ENCODE measurements at regions not wholly inside any gene's neighbourhood (a gene's known extent, or its start where the extent isn't known, plus 50 kb on each side); places are given as distances from the start of the nearest gene placed in this dataset.

DNA sequence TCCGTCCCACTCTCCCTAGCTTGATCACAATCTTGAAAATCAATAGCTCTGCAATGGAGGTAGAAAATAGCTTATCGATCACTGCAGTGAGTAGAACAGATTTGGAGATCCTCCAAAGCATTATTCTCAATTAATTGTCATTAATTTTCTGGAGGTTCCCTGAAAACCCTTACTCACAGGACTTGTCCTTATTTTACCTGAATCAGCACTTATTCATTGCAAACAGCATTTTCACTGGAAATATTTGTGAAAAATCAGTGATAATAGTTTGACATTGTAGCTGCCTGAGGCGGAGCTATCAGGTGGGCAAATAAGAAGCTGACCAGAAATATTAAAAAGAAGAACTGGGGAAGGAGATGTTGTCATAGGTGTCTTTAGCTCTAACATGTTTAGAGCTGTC lies 294.6 kb upstream of the ZSWIM2 start:
- no peak for DNase-seq (ENCODE audit: low read depth in 4 of 4, low spot score in 3 of 4)

DNA sequence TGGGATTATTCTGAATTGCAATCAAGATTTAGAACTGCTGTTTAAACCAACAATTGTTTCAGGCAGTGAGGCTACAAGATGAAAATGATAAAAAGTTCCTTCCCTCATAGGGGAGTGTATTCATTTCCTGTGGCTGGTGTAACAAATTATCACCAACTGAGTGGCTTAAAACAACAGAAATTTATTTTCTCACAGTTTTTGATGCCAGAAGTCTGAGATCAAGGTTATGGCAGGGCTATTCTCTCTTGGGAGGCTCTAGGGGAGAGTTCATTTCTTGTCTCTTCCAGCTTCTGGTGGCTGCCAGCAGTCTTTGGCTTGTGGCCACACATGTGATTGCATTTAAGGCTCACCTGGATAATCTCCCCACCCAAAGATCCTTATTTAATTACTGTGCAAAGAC lies 290.5 kb upstream of the ZSWIM2 start:
- DNase-seq (ENCODE audit: low read depth in 4 of 4, low spot score in 3 of 4) = no peak

DNA sequence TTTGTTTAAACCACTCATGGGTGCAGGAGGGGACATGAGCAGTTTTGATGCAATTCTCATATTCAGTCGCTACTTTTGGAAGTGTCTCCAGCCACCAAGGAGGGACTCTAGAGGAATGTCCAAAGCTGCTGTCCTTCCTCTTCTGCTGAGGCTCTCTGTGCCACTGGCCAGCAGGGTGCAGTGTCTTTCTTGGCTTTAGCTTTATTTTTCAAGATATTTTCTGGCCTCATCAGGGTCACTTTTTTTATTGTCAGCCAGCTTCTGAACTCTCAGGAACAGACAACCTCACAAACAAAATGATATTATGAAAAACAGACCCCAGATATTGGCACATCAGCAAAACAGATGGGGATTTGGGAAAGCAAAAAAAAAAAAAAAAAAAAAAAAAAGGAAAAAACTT lies 289.3 kb upstream of the ZSWIM2 start:
- peak in 1 of 4 donors; percentile 16 for DNase-seq (ENCODE audit: low read depth in 4 of 4, low spot score in 3 of 4)

DNA sequence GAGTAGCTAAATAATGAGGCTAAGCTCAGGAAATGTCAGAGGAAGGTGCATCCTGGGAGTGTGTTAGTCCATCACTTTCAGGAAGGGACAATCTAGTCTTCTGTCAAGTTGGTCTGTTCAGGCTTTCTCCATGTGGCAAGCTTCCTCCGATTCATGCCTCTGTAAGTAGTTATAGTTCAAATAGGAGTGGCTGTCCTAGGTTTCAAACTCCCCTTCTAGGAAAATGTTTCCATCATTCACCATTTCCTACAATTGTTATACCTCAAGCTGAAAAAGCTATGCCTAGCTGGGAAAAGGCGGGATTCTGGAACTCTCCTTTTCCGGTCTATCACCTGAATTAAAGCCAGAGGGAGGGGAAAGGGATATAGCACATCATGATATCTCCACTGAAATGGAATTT lies 287.7 kb upstream of the ZSWIM2 start:
- no peak for DNase-seq (ENCODE audit: low read depth in 4 of 4, low spot score in 3 of 4)

- no peak for DNase-seq (ENCODE audit: low read depth in 4 of 4, low spot score in 3 of 4)
Observed at GRCh38 chr2:187134306-187134705, 285.3 kb upstream of the ZSWIM2 start.

GRCh38 chr2:187129868-187130267 lies 280.9 kb upstream of the ZSWIM2 start:
- DNase-seq (ENCODE audit: low read depth in 4 of 4, low spot score in 3 of 4) = no peak

DNA sequence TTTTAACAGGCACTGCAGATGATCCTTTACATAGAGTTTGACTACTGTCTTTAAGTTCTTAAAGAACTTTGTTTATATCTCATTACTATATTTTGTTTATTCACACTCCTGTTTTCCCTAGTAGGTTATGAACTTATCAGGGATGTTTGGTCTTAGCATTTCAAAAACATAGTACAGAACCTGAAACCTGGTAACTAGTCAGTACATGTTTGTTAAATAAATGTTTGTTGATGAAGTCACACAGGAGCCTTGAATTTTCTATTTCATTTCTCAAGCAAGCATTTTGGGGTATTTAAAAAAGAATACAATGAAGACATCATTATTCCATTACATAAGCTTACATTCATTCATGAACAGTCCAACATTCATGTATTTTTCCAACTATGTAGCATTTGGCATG lies 280.3 kb upstream of the ZSWIM2 start:
- no peak for DNase-seq (ENCODE audit: low read depth in 4 of 4, low spot score in 3 of 4)

DNA sequence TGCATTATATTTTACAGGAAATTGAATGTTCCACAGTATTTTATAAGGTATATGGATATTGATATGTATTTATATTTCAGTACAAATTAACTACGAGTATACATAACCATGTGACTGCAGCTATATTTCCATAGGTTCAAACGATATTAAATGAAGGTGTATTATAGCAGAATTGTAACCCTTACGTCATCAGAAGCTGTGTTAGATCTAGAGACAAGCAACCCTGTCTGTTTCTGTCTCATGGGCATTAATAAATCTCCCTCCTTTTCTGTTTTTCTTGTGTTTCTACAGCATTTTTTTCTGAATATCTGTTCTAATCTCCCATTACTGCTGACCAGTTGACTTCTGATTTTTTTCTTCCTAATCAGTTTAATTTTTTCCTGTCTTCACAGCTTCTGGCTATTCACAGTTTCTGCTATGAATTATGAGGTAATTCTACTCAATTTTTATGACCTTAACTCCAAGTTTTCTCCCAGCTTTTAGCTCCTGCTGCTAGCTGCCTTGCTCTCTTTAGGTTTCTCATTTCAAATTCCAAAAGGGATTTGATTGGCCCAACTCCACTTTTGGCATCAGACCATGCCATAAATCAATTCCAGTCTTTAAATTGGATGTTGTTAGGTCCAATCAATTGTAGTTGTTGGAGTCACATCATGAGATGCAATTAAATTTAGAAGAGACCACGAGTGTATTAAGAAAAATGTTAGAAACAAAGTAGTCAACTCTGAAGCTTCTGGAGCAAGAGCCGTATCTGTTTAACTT lies 277.5 kb upstream of the ZSWIM2 start:
- no peak for DNase-seq (ENCODE audit: low read depth in 4 of 4, low spot score in 3 of 4)

- DNase-seq (ENCODE audit: low read depth in 4 of 4, low spot score in 3 of 4) = no peak
Observed at GRCh38 chr2:187125318-187125717, 276.3 kb upstream of the ZSWIM2 start.

GRCh38 chr2:187124529-187124928 lies 275.6 kb upstream of the ZSWIM2 start:
- no peak for DNase-seq (ENCODE audit: low read depth in 4 of 4, low spot score in 3 of 4)

DNA sequence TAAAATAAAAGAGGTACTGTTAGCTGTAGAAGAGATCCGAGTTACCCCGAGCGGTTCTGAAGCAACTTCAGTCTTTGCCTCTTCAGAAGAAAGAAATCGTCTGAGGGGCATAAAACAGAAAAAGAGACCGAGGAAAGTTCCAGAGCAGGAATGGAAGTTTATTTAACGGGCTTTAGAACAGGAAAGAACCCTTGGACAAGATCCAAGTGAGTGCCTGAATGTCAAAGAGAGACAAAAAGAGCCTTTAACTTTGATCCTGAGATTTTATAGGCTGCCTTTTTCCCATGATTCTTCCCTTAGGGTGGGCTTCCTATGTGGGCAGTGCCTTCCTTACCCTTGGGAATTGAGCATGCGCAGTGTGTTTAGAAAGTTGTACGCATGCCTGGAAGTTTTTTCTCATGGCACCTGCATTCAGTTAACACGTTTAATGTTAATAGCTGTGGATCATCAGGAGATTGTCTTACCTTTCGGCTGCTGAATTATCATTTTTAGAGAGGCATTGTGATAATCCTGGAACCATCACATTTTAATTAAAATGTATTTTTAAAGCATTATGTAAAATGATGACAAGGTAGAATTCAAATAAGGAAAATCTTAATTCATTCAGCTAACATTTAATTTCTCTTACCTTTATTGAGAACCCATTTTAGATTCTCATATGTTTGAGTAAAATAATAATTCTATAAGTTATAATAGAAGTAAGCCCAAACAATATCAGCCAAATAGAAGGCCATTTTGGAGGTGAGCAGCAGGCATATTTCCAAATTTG lies 269.5 kb upstream of the ZSWIM2 start:
- DNase-seq (ENCODE audit: low read depth in 4 of 4, low spot score in 3 of 4) = no peak

GRCh38 chr2:187117483-187117882 lies 268.5 kb upstream of the ZSWIM2 start:
- no peak for DNase-seq (ENCODE audit: low read depth in 4 of 4, low spot score in 3 of 4)

- DNase-seq (ENCODE audit: low read depth in 4 of 4, low spot score in 3 of 4) = no peak
Observed at GRCh38 chr2:187115627-187116026, 266.7 kb upstream of the ZSWIM2 start.

DNA sequence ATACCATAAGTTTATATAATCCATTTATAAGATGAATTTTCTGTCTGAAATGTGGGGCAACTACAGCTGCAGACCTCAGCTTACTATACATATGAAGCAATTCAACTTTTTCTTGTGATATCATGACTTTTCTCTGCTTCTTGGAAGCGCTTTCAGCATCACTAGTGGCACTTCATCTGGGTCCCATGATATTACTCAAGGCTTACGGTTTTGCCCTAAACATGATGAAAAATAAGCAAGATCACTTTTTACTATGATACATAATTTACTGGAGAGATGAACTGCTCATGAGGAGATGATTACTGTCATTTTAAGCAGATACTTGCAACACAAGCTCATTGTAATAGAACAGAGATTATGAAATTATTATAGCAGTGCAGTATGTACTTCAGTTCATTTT lies 258.0 kb upstream of the ZSWIM2 start:
- DNase-seq (ENCODE audit: low read depth in 4 of 4, low spot score in 3 of 4) = no peak

DNA sequence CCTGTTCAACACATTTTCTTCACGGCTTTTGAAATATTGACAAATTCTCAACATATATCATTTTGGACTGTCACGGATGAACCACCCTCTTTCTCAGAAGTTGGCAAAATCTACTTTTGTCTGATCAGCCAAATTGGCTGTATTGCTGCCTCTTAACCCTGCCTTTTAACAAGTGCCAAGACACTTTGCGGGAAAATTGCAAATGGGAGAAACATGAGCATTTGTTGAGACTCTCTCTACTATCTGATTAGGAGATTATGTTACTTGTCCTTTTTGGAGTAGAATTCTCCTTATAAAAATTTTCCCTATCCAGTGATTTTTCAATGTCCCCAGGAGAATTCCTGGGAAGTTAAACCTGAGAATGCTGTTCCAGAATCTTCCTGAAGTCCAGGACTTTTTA lies 256.2 kb upstream of the ZSWIM2 start:
- DNase-seq (ENCODE audit: low read depth in 4 of 4, low spot score in 3 of 4) = no peak

GRCh38 chr2:187102381-187102780 lies 253.4 kb upstream of the ZSWIM2 start:
- no peak for DNase-seq (ENCODE audit: low read depth in 4 of 4, low spot score in 3 of 4)

- DNase-seq (ENCODE audit: low read depth in 4 of 4, low spot score in 3 of 4) = no peak
Observed at GRCh38 chr2:187098154-187098553, 249.2 kb upstream of the ZSWIM2 start.

DNA sequence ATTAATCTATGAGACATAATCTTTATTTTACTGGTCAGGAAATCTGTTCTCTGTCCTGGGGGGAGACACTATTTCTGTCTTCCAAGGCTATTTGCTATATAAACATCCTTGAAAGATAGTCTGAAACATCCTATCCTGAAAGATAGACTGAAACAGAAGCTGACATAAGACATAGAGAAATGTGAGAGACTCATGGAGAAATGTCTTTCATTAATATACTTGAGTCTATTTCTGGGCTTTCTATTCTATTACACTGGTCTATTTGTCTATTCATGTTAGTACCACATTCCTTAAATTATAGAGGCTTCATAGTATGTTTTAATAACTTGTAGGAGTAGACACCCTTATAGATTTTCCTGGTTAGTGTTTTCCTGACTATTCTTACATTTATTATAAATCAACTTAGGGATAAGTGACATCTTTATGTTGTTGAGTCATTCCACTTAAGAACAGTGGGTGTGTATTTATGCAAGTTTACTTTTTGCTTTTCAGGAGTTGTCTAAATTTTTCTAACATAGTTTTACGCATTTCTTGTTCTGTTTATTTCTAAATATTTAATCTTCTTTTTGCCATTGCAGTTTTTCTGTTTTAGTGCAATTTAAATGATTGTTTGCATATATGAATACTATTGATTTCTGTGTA lies 244.9 kb upstream of the ZSWIM2 start:
- DNase-seq (ENCODE audit: low read depth in 4 of 4, low spot score in 3 of 4) = no peak

DNA sequence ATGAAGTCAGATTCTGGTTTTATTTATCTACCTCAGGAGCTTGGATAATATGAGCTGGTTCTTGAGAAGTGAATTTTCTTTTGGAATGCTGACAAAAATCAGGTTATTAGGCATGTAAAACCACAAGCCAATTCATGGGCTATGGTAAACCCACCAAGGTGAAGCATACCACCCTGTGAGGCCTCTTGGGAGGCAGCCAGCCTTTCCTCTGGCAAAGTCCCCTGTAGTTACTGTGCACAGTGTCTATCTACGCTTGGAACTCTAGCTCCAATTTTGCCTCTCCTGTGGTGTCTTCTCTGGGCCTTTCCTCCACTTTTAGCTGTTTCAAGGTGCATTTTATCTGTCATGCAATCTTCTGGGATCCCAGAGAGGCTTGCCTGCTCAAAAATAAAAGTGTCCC lies 242.7 kb upstream of the ZSWIM2 start:
- no peak for DNase-seq (ENCODE audit: low read depth in 4 of 4, low spot score in 3 of 4)

DNA sequence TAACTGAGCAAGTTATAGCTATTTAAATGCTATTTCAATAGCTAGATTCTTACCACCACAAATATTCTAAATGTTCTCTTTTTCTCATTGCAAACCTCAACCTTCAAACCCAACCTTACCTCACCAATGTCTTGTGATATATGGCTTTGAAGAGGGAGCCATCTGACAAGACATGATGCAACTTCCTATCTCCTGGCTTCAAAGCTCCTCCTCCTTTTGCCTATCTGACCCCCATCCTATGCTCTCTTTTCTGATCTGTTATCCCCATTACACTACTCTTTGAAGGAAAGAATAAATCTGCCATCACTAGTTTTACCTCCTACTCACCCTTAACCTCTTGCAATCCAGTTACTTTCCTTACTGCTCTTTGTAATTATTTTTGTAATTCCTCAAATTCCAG lies 235.6 kb upstream of the ZSWIM2 start:
- no peak for DNase-seq (ENCODE audit: low read depth in 4 of 4, low spot score in 3 of 4)

DNA sequence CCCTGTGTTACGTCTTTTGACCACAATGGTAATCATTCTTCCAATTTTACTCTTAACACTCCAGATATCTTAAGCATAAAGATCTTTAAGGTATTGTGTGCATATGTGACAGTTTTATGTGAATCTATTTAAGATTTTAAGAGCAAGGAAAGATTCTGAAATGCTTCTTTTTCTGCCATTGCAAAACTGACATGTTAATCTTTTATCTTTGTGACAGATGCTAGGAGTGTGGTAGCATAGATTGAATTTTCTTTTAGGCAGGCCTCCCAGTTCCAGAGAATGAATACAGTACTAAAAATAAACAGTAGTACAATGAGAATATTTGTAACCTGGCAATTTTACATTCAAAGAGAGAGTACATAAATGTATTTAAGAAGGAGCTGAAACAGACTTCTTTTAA lies 232.5 kb upstream of the ZSWIM2 start:
- no peak for DNase-seq (ENCODE audit: low read depth in 4 of 4, low spot score in 3 of 4)

- no peak for DNase-seq (ENCODE audit: low read depth in 4 of 4, low spot score in 3 of 4)
Observed at GRCh38 chr2:187079901-187080300, 230.9 kb upstream of the ZSWIM2 start.

All from right renal pelvis (tissue), 4 donors.